Large intestine (tissue), 3 donors: ENCODE measurements at regions not wholly inside any gene's neighbourhood (a gene's known extent, or its start where the extent isn't known, plus 50 kb on each side); places are given as distances from the start of the nearest gene placed in this dataset.

Experiments used
- DNase-seq, 2 donors: peaks; one replicate each; pipeline versions ENCODE4 v3.0.0 to v3.0.0-alpha.2; 2013
- H3K27ac ChIP-seq: one replicate; pipeline ENCODE4 v1.5.1; 2013; ENCODE audit warnings: low read length
- H3K27me3 ChIP-seq: 2 replicates; pipeline ENCODE4 v1.6.1; 2013; ENCODE audit warnings: low read length; ENCODE audit not compliant: control insufficient read depth, insufficient read depth
- H3K36me3 ChIP-seq: 2 replicates; pipeline ENCODE4 v1.6.1; 2013; ENCODE audit warnings: low read length; ENCODE audit not compliant: control insufficient read depth, insufficient read depth
- H3K4me1 ChIP-seq: one replicate; pipeline ENCODE4 v1.6.1; 2013; ENCODE audit warnings: low read length; ENCODE audit not compliant: control insufficient read depth, insufficient read depth
- H3K4me3 ChIP-seq: one replicate; pipeline ENCODE4 v1.5.1; 2013; ENCODE audit warnings: low read length
- H3K9me3 ChIP-seq: one replicate; pipeline ENCODE4 v1.6.1; 2013; ENCODE audit warnings: mild to moderate bottlenecking, low read depth, low read length, moderate library complexity; ENCODE audit not compliant: control insufficient read depth
- WGBS: methylation state at CpG from one replicate; pipeline ENCODE4 v1.1.5; 2013; ENCODE audit warnings: low lambda C conversion rate; ENCODE audit not compliant: insufficient coverage; 5-methylcytosine and 5-hydroxymethylcytosine counted together

- 20% methylated on average over 2 of the region's 8 CpGs for WGBS
- no peaks in the 10 kb centered on the region for H3K36me3 ChIP-seq
- H3K4me3 ChIP-seq = no peak overlapping the region
- H3K27ac ChIP-seq = no peak overlapping the region
- DNase-seq = peak; percentile 31 to 76
- no peaks in the 10 kb centered on the region for H3K9me3 ChIP-seq
- no peaks in the 10 kb centered on the region for H3K27me3 ChIP-seq
- H3K4me1 ChIP-seq = peaks cover 12% of the 10 kb centered on the region
Measured at GRCh38 chr12:69123919-69124638, 115.3 kb upstream of the CPSF6 start.

DNA sequence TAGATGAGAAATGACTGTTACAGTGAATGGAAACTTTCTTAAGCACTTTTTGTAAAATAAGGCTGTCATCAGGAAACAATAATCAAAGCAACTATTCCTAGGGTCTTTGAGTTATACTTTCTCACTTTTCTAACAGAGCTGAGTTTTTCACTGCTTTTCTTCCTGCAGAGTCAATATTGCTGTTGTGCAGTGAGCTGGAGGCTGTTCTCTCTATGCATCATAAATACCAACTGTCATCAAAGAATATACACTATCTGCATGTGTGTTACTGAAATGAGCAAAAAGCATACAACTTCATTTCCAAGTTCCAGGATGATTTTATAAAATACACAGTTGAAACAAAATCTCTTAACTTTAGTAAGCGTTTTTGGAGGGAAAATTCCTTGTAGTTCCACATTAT is 110.4 kb upstream of the CPSF6 start:
- Histone ChIP-seq H3K36me3 (no peaks in the 10 kb centered on the region), H3K4me1 (peaks cover 14% of the 10 kb centered on the region), H3K27ac (peak overlapping the region; percentile 18), H3K4me3 (no peak overlapping the region), H3K9me3 (no peaks in the 10 kb centered on the region), H3K27me3 (no peaks in the 10 kb centered on the region)
- peak in 1 of 2 donors; percentile 52 for DNase-seq
- WGBS = 75% methylated on average over 1 of the region's 1 CpG

DNA sequence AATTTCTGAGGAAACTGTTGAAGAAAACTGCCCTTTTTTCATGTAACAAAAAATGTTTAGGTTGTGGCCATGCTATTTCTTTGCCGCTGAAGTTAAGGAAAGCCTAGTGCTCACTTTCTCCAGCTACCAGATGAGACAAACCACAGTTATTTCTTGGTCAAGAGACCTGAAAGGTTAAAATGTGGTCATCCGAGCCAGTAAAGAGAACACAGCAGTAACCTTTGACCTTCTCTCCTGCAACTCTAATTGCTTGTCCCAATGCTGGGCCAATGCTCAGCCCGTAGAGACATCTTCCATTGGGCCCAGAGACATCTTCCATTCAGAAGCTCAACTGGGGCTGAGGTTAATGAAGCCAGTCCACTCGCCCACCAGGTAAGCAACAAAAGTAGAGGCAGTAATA is 109.8 kb upstream of the CPSF6 start:
- H3K4me1 ChIP-seq = peaks cover 14% of the 10 kb centered on the region
- no peaks in the 10 kb centered on the region for H3K27me3 ChIP-seq
- H3K27ac ChIP-seq = peak overlapping the region; percentile 18
- no CpG with 5 or more reads among the region's 4 CpGs for WGBS
- H3K4me3 ChIP-seq = no peak overlapping the region
- H3K9me3 ChIP-seq = no peaks in the 10 kb centered on the region
- no peaks in the 10 kb centered on the region for H3K36me3 ChIP-seq
- peak in 1 of 2 donors; percentile 32 for DNase-seq

GRCh38 chr12:69130064-69130463 is 109.3 kb upstream of the CPSF6 start:
- peak in 1 of 2 donors; percentile 57 for DNase-seq
- peaks cover 11% of the 10 kb centered on the region for H3K4me1 ChIP-seq
- no peaks in the 10 kb centered on the region for H3K27me3 ChIP-seq
- H3K36me3 ChIP-seq = no peaks in the 10 kb centered on the region
- peak overlapping the region; percentile 18 for H3K27ac ChIP-seq
- no peaks in the 10 kb centered on the region for H3K9me3 ChIP-seq
- no peak overlapping the region for H3K4me3 ChIP-seq

DNA sequence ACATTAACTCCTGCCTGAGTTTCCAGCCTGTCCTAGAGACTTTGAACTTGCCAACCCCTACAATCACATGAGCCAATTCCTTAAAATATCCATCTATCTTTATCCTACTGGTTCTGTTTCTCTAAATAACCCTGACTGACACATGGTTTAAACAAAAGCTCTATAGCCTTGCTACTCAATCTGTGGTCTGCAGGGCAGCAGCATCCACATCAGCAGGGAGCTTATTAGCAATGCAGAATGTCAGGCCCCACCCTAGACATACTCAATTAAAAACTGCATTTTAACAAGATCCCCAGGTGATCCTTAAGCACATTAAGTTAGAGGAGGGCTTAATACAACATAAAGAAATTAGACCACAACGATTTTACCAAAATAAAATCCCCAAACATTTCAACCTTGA is 108.3 kb upstream of the CPSF6 start:
- no peaks in the 10 kb centered on the region for H3K9me3 ChIP-seq
- no peak for DNase-seq
- WGBS = no CpG with 5 or more reads among the region's 1 CpG
- no peak overlapping the region for H3K4me3 ChIP-seq
- H3K4me1 ChIP-seq = peaks cover 11% of the 10 kb centered on the region
- H3K36me3 ChIP-seq = no peaks in the 10 kb centered on the region
- no peaks in the 10 kb centered on the region for H3K27me3 ChIP-seq
- H3K27ac ChIP-seq = no peak overlapping the region

DNA sequence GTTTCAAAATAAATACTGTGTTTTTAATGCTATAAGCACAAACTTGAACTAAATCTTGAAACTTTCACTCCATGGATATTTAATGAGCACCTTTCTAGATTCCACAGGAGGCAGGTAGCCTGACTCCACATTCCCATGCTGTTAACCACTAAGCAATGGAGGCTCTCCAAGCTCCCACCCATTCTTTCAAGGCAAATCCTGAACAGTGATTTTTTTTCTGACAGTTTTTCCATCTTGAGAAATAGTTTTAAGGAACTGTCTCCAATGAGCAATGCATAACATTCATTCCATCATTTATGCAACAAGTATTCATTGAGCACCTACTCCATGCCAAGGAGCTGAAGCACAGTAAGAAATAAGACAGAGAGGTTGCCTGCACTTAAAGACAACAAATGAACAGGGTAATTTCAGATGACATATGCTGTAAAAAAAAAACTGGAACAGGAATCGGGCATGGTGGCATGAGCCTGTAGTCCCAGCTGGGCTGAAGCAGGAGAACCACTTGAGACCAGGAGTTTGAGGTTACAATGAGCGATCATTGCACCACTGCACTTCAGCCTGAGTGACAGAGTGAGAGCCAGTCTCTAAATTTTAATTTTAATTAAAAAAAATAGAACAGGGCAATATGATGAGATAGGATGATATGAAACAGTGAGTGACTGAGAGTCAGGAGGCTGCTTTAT is 102.3 kb upstream of the CPSF6 start:
- no peak overlapping the region for H3K4me3 ChIP-seq
- peaks cover 11% of the 10 kb centered on the region for H3K9me3 ChIP-seq
- no peaks in the 10 kb centered on the region for H3K36me3 ChIP-seq
- no peak for DNase-seq
- 100% methylated on average over 1 of the region's 2 CpGs for WGBS
- H3K27ac ChIP-seq = no peak overlapping the region
- no peaks in the 10 kb centered on the region for H3K27me3 ChIP-seq
- no peaks in the 10 kb centered on the region for H3K4me1 ChIP-seq

DNA sequence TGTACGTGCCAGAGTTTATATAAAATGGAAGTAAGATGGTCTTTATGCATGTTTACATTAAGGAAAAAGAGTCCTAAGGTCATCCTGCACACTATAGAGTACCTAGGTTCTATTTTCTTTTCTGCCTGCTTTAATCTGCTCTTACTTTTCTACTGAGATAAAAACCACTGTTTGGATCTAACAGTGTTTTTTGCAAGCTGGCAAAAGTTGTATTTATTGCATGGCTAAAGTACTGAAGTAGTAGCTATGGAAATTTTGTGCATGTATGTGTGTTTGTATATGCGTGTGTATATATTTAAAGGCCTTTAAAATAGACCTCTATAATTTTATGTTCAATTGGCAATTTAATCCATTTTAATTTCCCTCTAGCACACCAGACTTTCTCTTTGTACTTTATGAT is 98.3 kb upstream of the CPSF6 start:
- Histone ChIP-seq H3K27me3 (no peaks in the 10 kb centered on the region), H3K27ac (no peak overlapping the region), H3K36me3 (no peaks in the 10 kb centered on the region), H3K9me3 (peaks cover 11% of the 10 kb centered on the region), H3K4me3 (no peak overlapping the region), H3K4me1 (no peaks in the 10 kb centered on the region)
- 100% methylated on average over 1 of the region's 2 CpGs for WGBS
- no peak for DNase-seq

DNA sequence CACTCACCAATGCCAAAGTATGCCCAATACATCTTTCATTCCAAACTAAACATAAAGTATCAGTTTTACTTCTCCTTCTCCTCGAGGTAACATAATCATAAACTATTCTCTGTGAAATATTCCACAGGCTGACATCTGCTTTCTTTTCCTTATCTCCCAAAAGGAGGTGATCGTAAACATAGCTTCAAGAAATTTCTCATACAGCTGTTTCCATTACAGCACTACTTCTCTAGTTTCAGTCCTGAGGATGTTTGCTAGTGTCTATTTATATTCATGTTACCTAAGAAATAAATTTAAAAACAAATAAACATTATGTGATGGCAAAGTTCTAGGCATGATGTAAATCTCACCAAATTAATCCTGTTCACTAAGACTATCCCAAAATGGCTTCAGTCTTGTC is 90.1 kb upstream of the CPSF6 start:
- no peaks in the 10 kb centered on the region for H3K9me3 ChIP-seq
- no peaks in the 10 kb centered on the region for H3K36me3 ChIP-seq
- H3K27ac ChIP-seq = no peak overlapping the region
- H3K4me3 ChIP-seq = no peak overlapping the region
- WGBS = 26% methylated on average over 2 of the region's 2 CpGs
- DNase-seq = no peak
- H3K27me3 ChIP-seq = no peaks in the 10 kb centered on the region
- peaks cover 33% of the 10 kb centered on the region for H3K4me1 ChIP-seq

- H3K27me3 ChIP-seq = no peaks in the 10 kb centered on the region
- no peaks in the 10 kb centered on the region for H3K9me3 ChIP-seq
- H3K4me1 ChIP-seq = peaks cover 33% of the 10 kb centered on the region
- peak in 1 of 2 donors; percentile 25 for DNase-seq
- no peaks in the 10 kb centered on the region for H3K36me3 ChIP-seq
- H3K27ac ChIP-seq = peak overlapping the region; percentile 42
- no peak overlapping the region for H3K4me3 ChIP-seq
- whole genome bisulfite sequencing = no CpG with 5 or more reads among the region's 4 CpGs
Measured at GRCh38 chr12:69150083-69150795, 89.1 kb upstream of the CPSF6 start.

GRCh38 chr12:69150796-69151127 is 88.6 kb upstream of the CPSF6 start:
- no peak for DNase-seq
- no peaks in the 10 kb centered on the region for H3K36me3 ChIP-seq
- peaks cover 33% of the 10 kb centered on the region for H3K4me1 ChIP-seq
- no peak overlapping the region for H3K4me3 ChIP-seq
- H3K27ac ChIP-seq = peak overlapping the region; percentile 42
- no peaks in the 10 kb centered on the region for H3K9me3 ChIP-seq
- no peaks in the 10 kb centered on the region for H3K27me3 ChIP-seq
- WGBS = no CpG with 5 or more reads among the region's 2 CpGs
